ENCODE measurements at regions not wholly inside any gene's neighbourhood (a gene's known extent, or its start where the extent isn't known, plus 50 kb on each side); places are given as distances from the start of the nearest gene placed in this dataset.

GRCh38 chr22:47694536-47695130 lies 932.2 kb downstream of the TBC1D22A start:
- Histone ChIP-seq H3K27ac (replicated peaks) (no peak overlapping the region), H3K4me3 (replicated peaks; ENCODE audit: insufficient read depth, low read length) (no peak overlapping the region), H3K27me3 (ENCODE audit: insufficient read depth, poor library complexity, severe bottlenecking) (no peaks in the 10 kb centered on the region)
- no peak for DNase-seq (ENCODE audit: low read depth in 1 of 2, low spot score in 1 of 2)
- TF ChIP-seq SPI1 (IDR thresholded peaks at IDR 0.05; ENCODE audit: borderline replicate concordance, low read depth) (no peak), GABPA (IDR thresholded peaks at IDR 0.05; ENCODE audit: low read depth) (no peak), CTCF (IDR thresholded peaks at IDR 0.05; ENCODE audit: insufficient read depth, low read length) (no peak), POLR2AphosphoS5 (IDR thresholded peaks at IDR 0.05; ENCODE audit: low read depth) (no peak)
- TF ChIP-seq, protein P1, sequence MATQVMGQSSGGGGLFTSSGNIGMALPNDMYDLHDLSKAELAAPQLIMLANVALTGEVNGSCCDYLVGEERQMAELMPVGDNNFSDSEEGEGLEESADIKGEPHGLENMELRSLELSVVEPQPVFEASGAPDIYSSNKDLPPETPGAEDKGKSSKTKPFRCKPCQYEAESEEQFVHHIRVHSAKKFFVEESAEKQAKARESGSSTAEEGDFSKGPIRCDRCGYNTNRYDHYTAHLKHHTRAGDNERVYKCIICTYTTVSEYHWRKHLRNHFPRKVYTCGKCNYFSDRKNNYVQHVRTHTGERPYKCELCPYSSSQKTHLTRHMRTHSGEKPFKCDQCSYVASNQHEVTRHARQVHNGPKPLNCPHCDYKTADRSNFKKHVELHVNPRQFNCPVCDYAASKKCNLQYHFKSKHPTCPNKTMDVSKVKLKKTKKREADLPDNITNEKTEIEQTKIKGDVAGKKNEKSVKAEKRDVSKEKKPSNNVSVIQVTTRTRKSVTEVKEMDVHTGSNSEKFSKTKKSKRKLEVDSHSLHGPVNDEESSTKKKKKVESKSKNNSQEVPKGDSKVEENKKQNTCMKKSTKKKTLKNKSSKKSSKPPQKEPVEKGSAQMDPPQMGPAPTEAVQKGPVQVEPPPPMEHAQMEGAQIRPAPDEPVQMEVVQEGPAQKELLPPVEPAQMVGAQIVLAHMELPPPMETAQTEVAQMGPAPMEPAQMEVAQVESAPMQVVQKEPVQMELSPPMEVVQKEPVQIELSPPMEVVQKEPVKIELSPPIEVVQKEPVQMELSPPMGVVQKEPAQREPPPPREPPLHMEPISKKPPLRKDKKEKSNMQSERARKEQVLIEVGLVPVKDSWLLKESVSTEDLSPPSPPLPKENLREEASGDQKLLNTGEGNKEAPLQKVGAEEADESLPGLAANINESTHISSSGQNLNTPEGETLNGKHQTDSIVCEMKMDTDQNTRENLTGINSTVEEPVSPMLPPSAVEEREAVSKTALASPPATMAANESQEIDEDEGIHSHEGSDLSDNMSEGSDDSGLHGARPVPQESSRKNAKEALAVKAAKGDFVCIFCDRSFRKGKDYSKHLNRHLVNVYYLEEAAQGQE (IDR thresholded peaks at IDR 0.05; ENCODE audit: insufficient replicate concordance, low read depth), result no peak

DNA sequence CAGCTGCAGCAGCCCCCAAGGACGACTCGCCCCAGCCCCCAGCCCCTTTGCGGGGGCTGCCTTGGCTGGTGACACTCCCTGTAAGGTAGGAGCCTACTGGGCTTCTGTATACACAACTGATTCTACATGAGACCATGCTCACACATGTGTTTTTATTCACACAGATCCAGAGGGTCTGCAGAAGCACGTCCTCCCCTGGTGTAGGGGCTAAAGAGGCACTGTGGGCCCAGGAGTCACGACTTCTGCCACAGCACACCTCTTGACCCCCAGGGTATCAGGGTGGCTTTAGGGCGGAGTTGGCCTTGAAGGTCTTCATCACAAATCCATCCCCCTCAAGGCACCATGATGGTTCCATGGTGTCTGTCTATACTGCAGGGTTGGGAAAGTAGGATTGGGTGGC lies 931.2 kb downstream of the TBC1D22A start:
- TF ChIP-seq GABPA (IDR thresholded peaks at IDR 0.05; ENCODE audit: low read depth) (no peak), POLR2AphosphoS5 (IDR thresholded peaks at IDR 0.05; ENCODE audit: low read depth) (no peak)
- TF ChIP-seq, protein P1 (IDR thresholded peaks at IDR 0.05; ENCODE audit: insufficient replicate concordance, low read depth), result no peak
- no peak for DNase-seq (ENCODE audit: low read depth in 1 of 2, low spot score in 1 of 2)
- Histone ChIP-seq H3K27ac (replicated peaks) (no peak overlapping the region), H3K27me3 (ENCODE audit: insufficient read depth, poor library complexity, severe bottlenecking) (no peaks in the 10 kb centered on the region), H3K4me3 (replicated peaks; ENCODE audit: insufficient read depth, low read length) (no peak overlapping the region)

DNA sequence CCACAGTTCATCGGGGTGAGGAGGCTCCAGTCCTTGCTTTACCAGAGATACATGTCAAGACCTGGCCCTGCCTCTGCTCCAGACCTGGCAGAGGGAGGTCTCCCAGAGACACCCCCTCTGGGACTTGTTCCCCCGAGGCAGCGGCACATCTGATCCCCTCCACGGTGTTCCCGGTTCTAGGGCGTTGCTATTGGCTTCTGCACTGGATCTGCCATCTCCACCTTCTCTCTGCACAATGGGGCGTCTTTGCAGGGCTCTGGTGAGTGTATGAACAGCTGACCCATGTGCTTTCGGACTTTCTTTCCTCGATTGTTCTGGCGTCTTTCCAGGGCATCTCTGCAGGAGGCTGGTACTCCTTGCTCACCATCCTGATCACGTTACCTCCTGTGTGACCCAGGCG lies 930.4 kb downstream of the TBC1D22A start:
- no peaks in the 10 kb centered on the region for H3K27me3 ChIP-seq (ENCODE audit: insufficient read depth, poor library complexity, severe bottlenecking)
- TF ChIP-seq POLR2AphosphoS5 (IDR thresholded peaks at IDR 0.05; ENCODE audit: low read depth), result no peak
- no peak for TF ChIP-seq SPI1 (IDR thresholded peaks at IDR 0.05; ENCODE audit: borderline replicate concordance, low read depth)
- TF ChIP-seq CTCF (IDR thresholded peaks at IDR 0.05; ENCODE audit: insufficient read depth, low read length), result no peak
- TF ChIP-seq, protein P1 (IDR thresholded peaks at IDR 0.05; ENCODE audit: insufficient replicate concordance, low read depth), result no peak
- no peak for TF ChIP-seq GABPA (IDR thresholded peaks at IDR 0.05; ENCODE audit: low read depth)
- no peak for DNase-seq (ENCODE audit: low read depth in 1 of 2, low spot score in 1 of 2)
- H3K27ac ChIP-seq (replicated peaks), result no peak overlapping the region
- H3K4me3 ChIP-seq (replicated peaks; ENCODE audit: insufficient read depth, low read length), result no peak overlapping the region

All from HL-60 (cell line).